ENCODE measurements at regions not wholly inside any gene's neighbourhood (a gene's known extent, or its start where the extent isn't known, plus 50 kb on each side); places are given as distances from the start of the nearest gene placed in this dataset.

DNA sequence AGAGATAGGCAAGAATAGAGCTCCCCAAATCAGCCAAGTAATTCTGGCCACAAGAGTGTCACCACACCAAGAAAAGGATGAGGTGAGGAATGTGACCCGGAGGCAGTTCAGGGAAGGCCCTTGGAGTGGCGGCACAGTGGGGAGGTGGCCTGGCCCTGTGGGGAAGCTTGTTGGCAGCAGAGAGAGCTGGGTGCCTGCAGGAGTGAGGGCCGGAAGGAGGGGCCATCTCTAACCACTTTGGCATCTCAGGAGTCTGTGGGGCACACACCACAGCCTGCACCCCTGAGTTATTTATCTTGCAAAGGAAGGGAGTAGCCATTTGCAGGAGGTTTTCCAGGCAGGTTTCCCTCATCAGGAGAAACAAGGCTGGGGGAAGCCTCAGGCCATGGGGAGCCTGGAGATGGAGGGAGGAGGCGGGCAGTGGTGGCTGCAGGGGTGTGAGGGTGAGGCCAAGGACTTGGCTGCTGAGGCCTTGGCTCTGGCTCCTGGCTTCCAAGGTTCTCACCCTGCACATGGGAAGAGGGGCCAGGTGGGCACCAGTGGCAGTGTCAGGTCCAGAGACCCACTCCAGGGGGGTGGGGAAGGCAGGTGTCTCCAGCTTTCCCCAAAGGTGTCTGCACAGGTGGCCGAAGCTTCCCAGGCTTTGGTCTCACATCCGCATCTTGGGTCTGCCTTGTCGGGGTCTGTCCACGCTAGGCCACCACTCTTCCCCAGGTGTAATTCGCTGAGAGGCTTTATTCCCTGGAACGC, 370.2 kb downstream of the CTTN start:
- TF ChIP-seq ZFX (IDR thresholded peaks at IDR 0.05; ENCODE audit: borderline replicate concordance) (no peak), CTCF (IDR thresholded peaks at IDR 0.05) (no peak)
